Breast epithelium (tissue), 4 donors: ENCODE measurements at regions not wholly inside any gene's neighbourhood (a gene's known extent, or its start where the extent isn't known, plus 50 kb on each side); places are given as distances from the start of the nearest gene placed in this dataset.
"Not testable (repeated sequence)": the region's sequence is repeated elsewhere in the genome, so short reads cannot be mapped to it uniquely, and the experiment has no call there.

Source experiments
- DNase-seq, 2 donors: peaks; one replicate each; pipeline ENCODE4 v3.0.0-alpha.2; 2019; ENCODE audit warnings: low spot score in 2 of 2
- H3K27ac ChIP-seq, 2 donors: fragments of 200-600 bp; sonication (generic) in 1 of 2; one replicate each; pipeline ENCODE4 v1.5.1; 2016 to 2019; ENCODE audit warnings: mild to moderate bottlenecking in 1 of 2
- H3K27me3 ChIP-seq, 2 donors: fragments of 200-600 bp; sonication (generic) in 1 of 2; one replicate each; pipeline versions ENCODE4 v1.5.1 to v1.6.0; 2017 to 2019; ENCODE audit warnings: control low read depth in 1 of 2, mild to moderate bottlenecking in 1 of 2
- H3K36me3 ChIP-seq: fragments of 200-600 bp; one replicate; pipeline ENCODE4 v1.5.1; 2019
- H3K4me1 ChIP-seq, 2 donors: fragments of 200-600 bp; sonication (generic); one replicate each; pipeline ENCODE4 v1.5.1; 2016 to 2019; ENCODE audit warnings: control low read depth in 1 of 2
- H3K4me3 ChIP-seq, 3 donors: fragments of 200-600 bp; sonication (generic); 1 replicate in 2 of 3; 2 replicates in 1 of 3; pipeline ENCODE4 v1.5.1; 2016 to 2019; ENCODE audit warnings: mild to moderate bottlenecking in 3 of 3, moderate library complexity in 2 of 3
- H3K9me3 ChIP-seq, 2 donors: fragments of 200-600 bp; sonication (generic) in 1 of 2; one replicate each; pipeline ENCODE4 v1.5.1; 2016 to 2019; ENCODE audit warnings: control low read depth in 1 of 2
- CTCF ChIP-seq, 3 donors: fragments of 450-650 bp; IDR thresholded peaks; one replicate each; pipeline ENCODE4 v1.5.1; 2016 to 2017; ENCODE audit warnings: antibody characterized with exemption in 3 of 3, mild to moderate bottlenecking in 3 of 3, moderate library complexity in 3 of 3
- POLR2A ChIP-seq: fragments of 450-650 bp; IDR thresholded peaks from one replicate; pipeline ENCODE4 v1.6.1; 2016; ENCODE audit warnings: antibody characterized with exemption, mild to moderate bottlenecking, moderate library complexity
- POLR2AphosphoS5 ChIP-seq, 3 donors: sonication (generic); formaldehyde crosslinking; IDR thresholded peaks; one replicate each; pipeline ENCODE4 v1.6.1; 2017; ENCODE audit warnings: antibody characterized with exemption in 3 of 3
- intact Hi-C: fragments of 100-400 bp; cut with DNase I; formaldehyde crosslinking; loops from one replicate; pipeline ENCODE4 v1.15.1; 2023; ENCODE audit warnings: low total_unique reads

- H3K27ac ChIP-seq, result no peak overlapping the region
- no peaks in the 10 kb centered on the region for H3K4me1 ChIP-seq
- no peaks in the 10 kb centered on the region for H3K9me3 ChIP-seq
- H3K36me3 ChIP-seq, result no peaks in the 10 kb centered on the region
- no peaks in the 10 kb centered on the region for H3K27me3 ChIP-seq
- intact Hi-C loops, result no loop called here
- no peak overlapping the region for H3K4me3 ChIP-seq
- no peak for DNase-seq
- TF ChIP-seq POLR2AphosphoS5 (IDR thresholded peaks at IDR 0.05), result no peak
- no peak for TF ChIP-seq CTCF (IDR thresholded peaks at IDR 0.05)
- no peak for TF ChIP-seq POLR2A
Measured at GRCh38 chr2:35204881-35205280, 1150.7 kb upstream of the CRIM1 start.

- no peaks in the 10 kb centered on the region for H3K36me3 ChIP-seq
- no peak for TF ChIP-seq CTCF (IDR thresholded peaks at IDR 0.05)
- TF ChIP-seq POLR2AphosphoS5 (IDR thresholded peaks at IDR 0.05), result no peak
- TF ChIP-seq POLR2A, result no peak
Measured at GRCh38 chr2:35204323-35204722, 1151.3 kb upstream of the CRIM1 start.

GRCh38 chr2:35199298-35199697 is 1156.3 kb upstream of the CRIM1 start:
- no peaks in the 10 kb centered on the region for H3K9me3 ChIP-seq
- no peaks in the 10 kb centered on the region for H3K36me3 ChIP-seq
- H3K4me1 ChIP-seq, result no peaks in the 10 kb centered on the region
- H3K4me3 ChIP-seq, result no peak overlapping the region
- intact Hi-C loops, result no loop called here
- TF ChIP-seq POLR2AphosphoS5 (IDR thresholded peaks at IDR 0.05) (no peak), POLR2A (no peak), CTCF (IDR thresholded peaks at IDR 0.05) (no peak)
- H3K27me3 ChIP-seq, result no peaks in the 10 kb centered on the region
- H3K27ac ChIP-seq, result no peak overlapping the region
- DNase-seq, result no peak

More at GRCh38 chr2:35204323-35204722, 1151.3 kb upstream of the CRIM1 start:
- no peaks in the 10 kb centered on the region for H3K27me3 ChIP-seq
- H3K4me1 ChIP-seq, result no peaks in the 10 kb centered on the region
- H3K9me3 ChIP-seq, result no peaks in the 10 kb centered on the region
- no peak for DNase-seq
- intact Hi-C loops, result no loop called here
- H3K27ac ChIP-seq, result no peak overlapping the region
- H3K4me3 ChIP-seq, result no peak overlapping the region

GRCh38 chr2:35185861-35186412 is 1169.6 kb upstream of the CRIM1 start:
- no peak for TF ChIP-seq POLR2AphosphoS5 (IDR thresholded peaks at IDR 0.05)
- TF ChIP-seq CTCF (IDR thresholded peaks at IDR 0.05), result no peak
- H3K27ac ChIP-seq, result no peak overlapping the region
- H3K27me3 ChIP-seq, result no peaks in the 10 kb centered on the region
- intact Hi-C loops, result no loop called here
- no peaks in the 10 kb centered on the region for H3K36me3 ChIP-seq
- no peak for DNase-seq
- no peaks in the 10 kb centered on the region for H3K9me3 ChIP-seq
- no peak overlapping the region for H3K4me3 ChIP-seq
- H3K4me1 ChIP-seq, result no peaks in the 10 kb centered on the region

- intact Hi-C loops, result no loop called here
- DNase-seq, result no peak
- TF ChIP-seq POLR2A (no peak), POLR2AphosphoS5 (IDR thresholded peaks at IDR 0.05) (no peak), CTCF (IDR thresholded peaks at IDR 0.05) (no peak)
- Histone ChIP-seq H3K4me1 (no peaks in the 10 kb centered on the region), H3K36me3 (no peaks in the 10 kb centered on the region), H3K27me3 (no peaks in the 10 kb centered on the region), H3K4me3 (no peak overlapping the region), H3K27ac (no peak overlapping the region), H3K9me3 (no peaks in the 10 kb centered on the region)
Measured at GRCh38 chr2:35184471-35184870, 1171.1 kb upstream of the CRIM1 start.

GRCh38 chr2:35176726-35177125 is 1178.9 kb upstream of the CRIM1 start:
- H3K4me3 ChIP-seq, DNase-seq, H3K36me3 ChIP-seq, intact Hi-C loops, H3K27ac ChIP-seq, H3K27me3 ChIP-seq, H3K9me3 ChIP-seq, H3K4me1 ChIP-seq: not testable (repeated sequence)
